ENCODE measurements at regions not wholly inside any gene's neighbourhood (a gene's known extent, or its start where the extent isn't known, plus 50 kb on each side); places are given as distances from the start of the nearest gene placed in this dataset.
A peak's percentile ranks its signal among the peaks of the same experiment; 100 is the strongest.

DNA sequence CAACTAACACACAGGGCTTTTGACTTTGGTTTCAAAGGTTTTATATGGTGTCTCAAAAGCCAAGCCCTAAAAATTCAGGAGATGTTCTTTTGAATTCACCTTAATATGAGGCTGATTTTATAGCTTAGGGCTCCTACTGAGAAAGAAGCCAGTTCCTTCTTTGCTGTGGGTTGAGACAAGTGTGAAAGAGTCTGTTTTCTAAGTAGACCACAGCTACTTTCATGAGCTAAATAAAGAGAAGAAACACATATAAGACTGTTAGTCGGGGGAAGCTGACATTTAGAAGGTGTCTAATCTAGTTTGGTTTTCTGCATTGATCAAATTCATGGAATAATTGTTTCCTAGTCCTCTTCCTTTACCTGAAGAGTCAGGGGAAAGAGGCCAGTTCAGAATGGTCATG is 332.1 kb upstream of the CELF2 start:
- H3K27ac ChIP-seq (ENCODE audit: low read depth in 2 of 2, low read length in 2 of 2): no peak overlapping the region
- H3K36me3 ChIP-seq (ENCODE audit: control insufficient read depth in 2 of 3, insufficient read depth in 3 of 3, low read length in 3 of 3): no peaks in the 10 kb centered on the region
- no peak for TF ChIP-seq CTCF (IDR thresholded peaks at IDR 0.05; ENCODE audit: borderline replicate concordance, extremely low read depth, insufficient read depth)
- no peaks in the 10 kb centered on the region for H3K4me1 ChIP-seq (ENCODE audit: control insufficient read depth in 2 of 3, insufficient read depth in 2 of 3, low read depth in 1 of 3, low read length in 3 of 3)
- FAIRE-seq (no peak), DNase-seq (no peak)
- H3K9me3 ChIP-seq (ENCODE audit: control insufficient read depth in 2 of 3, insufficient read depth in 1 of 3, low read length in 3 of 3): no peaks in the 10 kb centered on the region
- H3K9ac ChIP-seq (ENCODE audit: low read length in 3 of 3): no peak overlapping the region
- H3K27me3 ChIP-seq (ENCODE audit: control insufficient read depth, insufficient read depth, low read length): no peaks in the 10 kb centered on the region
- H3K4me3 ChIP-seq (ENCODE audit: low read length in 3 of 3): no peak overlapping the region
- intact Hi-C loops (cut with DNase I): no loop called here

- H3K36me3 ChIP-seq (ENCODE audit: control insufficient read depth in 2 of 3, insufficient read depth in 3 of 3, low read length in 3 of 3): no peaks in the 10 kb centered on the region
- no peak overlapping the region for H3K27ac ChIP-seq (ENCODE audit: low read depth in 2 of 2, low read length in 2 of 2)
- intact Hi-C loops (cut with DNase I): no loop called here
- DNase-seq (no peak), FAIRE-seq (no peak)
- no peaks in the 10 kb centered on the region for H3K4me1 ChIP-seq (ENCODE audit: control insufficient read depth in 2 of 3, insufficient read depth in 2 of 3, low read depth in 1 of 3, low read length in 3 of 3)
- no peak overlapping the region for H3K9ac ChIP-seq (ENCODE audit: low read length in 3 of 3)
- no peak for TF ChIP-seq CTCF (IDR thresholded peaks at IDR 0.05; ENCODE audit: borderline replicate concordance, extremely low read depth, insufficient read depth)
- no peaks in the 10 kb centered on the region for H3K27me3 ChIP-seq (ENCODE audit: control insufficient read depth, insufficient read depth, low read length)
- no peaks in the 10 kb centered on the region for H3K9me3 ChIP-seq (ENCODE audit: control insufficient read depth in 2 of 3, insufficient read depth in 1 of 3, low read length in 3 of 3)
- no peak overlapping the region for H3K4me3 ChIP-seq (ENCODE audit: low read length in 3 of 3)
Observed at GRCh38 chr10:10687751-10688150, 329.9 kb upstream of the CELF2 start.

GRCh38 chr10:10699427-10699826 is 318.2 kb upstream of the CELF2 start:
- DNase-seq (peak in 3 of 5 donors; percentile 19 to 53 (median 46)), FAIRE-seq (no peak)
- no peaks in the 10 kb centered on the region for H3K4me1 ChIP-seq (ENCODE audit: control insufficient read depth in 2 of 3, insufficient read depth in 2 of 3, low read depth in 1 of 3, low read length in 3 of 3)
- no peaks in the 10 kb centered on the region for H3K36me3 ChIP-seq (ENCODE audit: control insufficient read depth in 2 of 3, insufficient read depth in 3 of 3, low read length in 3 of 3)
- no peaks in the 10 kb centered on the region for H3K27me3 ChIP-seq (ENCODE audit: control insufficient read depth, insufficient read depth, low read length)
- no peak overlapping the region for H3K9ac ChIP-seq (ENCODE audit: low read length in 3 of 3)
- H3K27ac ChIP-seq (ENCODE audit: low read depth in 2 of 2, low read length in 2 of 2): no peak overlapping the region
- H3K4me3 ChIP-seq (ENCODE audit: low read length in 3 of 3): no peak overlapping the region
- intact Hi-C loops (cut with DNase I): no loop called here
- TF ChIP-seq CTCF (IDR thresholded peaks at IDR 0.05; ENCODE audit: borderline replicate concordance, extremely low read depth, insufficient read depth): no peak
- H3K9me3 ChIP-seq (ENCODE audit: control insufficient read depth in 2 of 3, insufficient read depth in 1 of 3, low read length in 3 of 3): no peaks in the 10 kb centered on the region

DNA sequence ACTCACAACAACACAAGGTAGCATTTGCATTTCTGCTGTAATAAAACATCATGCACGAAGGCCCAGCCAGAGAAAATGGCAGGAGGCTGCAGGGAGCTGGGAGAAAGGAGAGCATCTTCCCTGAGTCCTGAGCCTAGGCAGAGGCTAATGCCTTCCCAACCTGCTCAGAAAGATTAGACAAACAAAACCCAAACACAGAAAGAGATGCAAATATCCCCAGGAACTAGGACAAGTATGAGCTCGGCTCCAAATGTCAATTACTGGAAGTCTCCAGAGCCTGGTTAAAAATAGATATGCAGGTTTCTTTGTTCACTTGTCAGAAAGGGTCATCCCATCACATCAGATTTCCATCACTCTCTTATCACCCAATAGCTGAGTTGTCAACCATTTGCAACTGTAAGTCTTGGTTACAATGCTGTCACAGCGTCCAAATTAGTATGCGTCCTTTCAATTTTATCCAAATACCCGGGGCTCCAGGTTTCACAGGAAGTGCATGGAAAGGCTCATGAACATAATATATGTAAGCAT is 316.5 kb upstream of the CELF2 start:
- Histone ChIP-seq H3K9ac (ENCODE audit: low read length in 3 of 3) (no peak overlapping the region), H3K9me3 (ENCODE audit: control insufficient read depth in 2 of 3, insufficient read depth in 1 of 3, low read length in 3 of 3) (no peaks in the 10 kb centered on the region), H3K27me3 (ENCODE audit: control insufficient read depth, insufficient read depth, low read length) (no peaks in the 10 kb centered on the region), H3K4me1 (ENCODE audit: control insufficient read depth in 2 of 3, insufficient read depth in 2 of 3, low read depth in 1 of 3, low read length in 3 of 3) (no peaks in the 10 kb centered on the region), H3K36me3 (ENCODE audit: control insufficient read depth in 2 of 3, insufficient read depth in 3 of 3, low read length in 3 of 3) (no peaks in the 10 kb centered on the region), H3K4me3 (ENCODE audit: low read length in 3 of 3) (no peak overlapping the region), H3K27ac (ENCODE audit: low read depth in 2 of 2, low read length in 2 of 2) (no peak overlapping the region)
- no peak for TF ChIP-seq CTCF (IDR thresholded peaks at IDR 0.05; ENCODE audit: borderline replicate concordance, extremely low read depth, insufficient read depth)
- FAIRE-seq (no peak), DNase-seq (no peak)
- intact Hi-C loops (cut with DNase I): no loop called here

Measured in kidney (tissue), 13 donors.